ENCODE measurements at regions not wholly inside any gene's neighbourhood (a gene's known extent, or its start where the extent isn't known, plus 50 kb on each side); places are given as distances from the start of the nearest gene placed in this dataset.

DNA sequence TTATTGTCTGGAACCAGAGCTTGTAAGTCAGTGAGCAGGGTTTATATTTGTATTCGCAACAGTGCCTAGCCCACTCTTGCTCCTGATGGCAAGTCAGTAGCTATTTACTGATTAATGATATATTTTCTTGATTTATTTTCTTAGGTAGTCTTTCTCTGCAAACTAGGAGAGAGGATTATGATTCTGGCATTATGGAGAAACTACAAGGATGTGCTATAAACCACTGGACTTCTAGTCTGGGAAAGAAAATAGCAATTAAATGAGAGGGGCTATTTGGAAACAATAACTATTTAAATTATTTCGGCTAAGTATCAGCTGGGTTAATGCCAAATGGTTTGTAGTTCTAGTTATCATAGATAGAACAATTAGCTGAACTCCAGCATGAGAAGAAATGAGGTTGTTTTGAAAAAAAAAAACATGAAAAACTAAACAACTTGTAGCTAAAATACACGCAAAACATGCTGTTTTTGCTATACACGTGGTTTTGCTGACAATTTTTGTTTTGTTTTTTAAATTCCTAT lies 304.9 kb upstream of the TCF21 start:
- H3K27ac ChIP-seq (ENCODE audit: low read depth, low read length): no peak overlapping the region
- H3K4me3 ChIP-seq (ENCODE audit: low read length in 3 of 3): no peak overlapping the region
- no peaks in the 10 kb centered on the region for H3K27me3 ChIP-seq (ENCODE audit: control insufficient read depth in 3 of 3, insufficient read depth in 3 of 3, low read length in 3 of 3)
- no peaks in the 10 kb centered on the region for H3K4me1 ChIP-seq (ENCODE audit: control insufficient read depth in 3 of 3, insufficient read depth in 3 of 3, low read length in 3 of 3)
- H3K9ac ChIP-seq (ENCODE audit: low read depth in 1 of 3, low read length in 3 of 3): no peak overlapping the region
- H3K9me3 ChIP-seq (ENCODE audit: control insufficient read depth in 3 of 3, low read length in 3 of 3): no peaks in the 10 kb centered on the region
- no peaks in the 10 kb centered on the region for H3K36me3 ChIP-seq (ENCODE audit: control insufficient read depth in 3 of 3, insufficient read depth in 3 of 3, low read length in 3 of 3)

DNA sequence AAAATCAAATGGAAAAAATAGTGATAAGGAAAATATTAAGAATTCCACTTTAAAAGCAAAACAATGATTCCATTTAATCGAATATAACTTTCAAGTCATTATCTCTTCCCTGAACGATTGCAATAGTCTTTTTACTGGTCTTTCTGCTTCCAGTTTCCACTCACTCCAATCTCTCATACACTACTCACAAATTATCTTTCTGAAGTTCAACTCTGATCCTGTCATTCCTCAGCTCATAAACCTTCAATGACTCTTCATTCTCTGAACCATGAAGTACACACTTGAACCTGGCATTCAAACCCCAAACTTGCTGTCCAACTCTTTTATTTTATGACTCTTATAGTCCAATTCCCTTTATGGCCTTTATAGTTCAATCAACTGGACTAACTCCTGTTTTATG lies 304.1 kb upstream of the TCF21 start:
- no peak overlapping the region for H3K27ac ChIP-seq (ENCODE audit: low read depth, low read length)
- H3K9ac ChIP-seq (ENCODE audit: low read depth in 1 of 3, low read length in 3 of 3): no peak overlapping the region
- H3K9me3 ChIP-seq (ENCODE audit: control insufficient read depth in 3 of 3, low read length in 3 of 3): no peaks in the 10 kb centered on the region
- no peak overlapping the region for H3K4me3 ChIP-seq (ENCODE audit: low read length in 3 of 3)
- no peaks in the 10 kb centered on the region for H3K4me1 ChIP-seq (ENCODE audit: control insufficient read depth in 3 of 3, insufficient read depth in 3 of 3, low read length in 3 of 3)
- no peaks in the 10 kb centered on the region for H3K27me3 ChIP-seq (ENCODE audit: control insufficient read depth in 3 of 3, insufficient read depth in 3 of 3, low read length in 3 of 3)
- H3K36me3 ChIP-seq (ENCODE audit: control insufficient read depth in 3 of 3, insufficient read depth in 3 of 3, low read length in 3 of 3): no peaks in the 10 kb centered on the region

DNA sequence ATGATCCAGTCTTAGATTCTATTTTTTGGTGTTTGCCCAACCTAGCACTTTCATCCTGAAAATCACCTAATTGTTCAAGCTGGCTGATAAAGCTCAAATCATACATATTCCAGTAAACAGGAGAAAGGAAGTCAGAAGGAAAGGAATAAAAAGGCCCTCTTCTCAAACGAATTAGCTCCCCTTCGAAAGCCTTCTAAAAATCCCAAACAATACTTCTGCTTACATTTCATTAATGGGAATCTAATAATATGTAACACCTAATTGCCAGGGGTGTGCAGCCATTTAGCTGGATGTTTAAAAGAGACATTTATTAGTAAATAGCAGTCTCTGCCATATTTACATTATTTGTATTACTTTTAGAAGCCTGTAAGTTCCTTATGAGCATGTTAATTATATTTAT lies 302.9 kb upstream of the TCF21 start:
- Histone ChIP-seq H3K9me3 (ENCODE audit: control insufficient read depth in 3 of 3, low read length in 3 of 3) (no peaks in the 10 kb centered on the region), H3K36me3 (ENCODE audit: control insufficient read depth in 3 of 3, insufficient read depth in 3 of 3, low read length in 3 of 3) (no peaks in the 10 kb centered on the region), H3K27ac (ENCODE audit: low read depth, low read length) (no peak overlapping the region), H3K4me3 (ENCODE audit: low read length in 3 of 3) (no peak overlapping the region), H3K27me3 (ENCODE audit: control insufficient read depth in 3 of 3, insufficient read depth in 3 of 3, low read length in 3 of 3) (no peaks in the 10 kb centered on the region), H3K9ac (ENCODE audit: low read depth in 1 of 3, low read length in 3 of 3) (no peak overlapping the region), H3K4me1 (ENCODE audit: control insufficient read depth in 3 of 3, insufficient read depth in 3 of 3, low read length in 3 of 3) (no peaks in the 10 kb centered on the region)

DNA sequence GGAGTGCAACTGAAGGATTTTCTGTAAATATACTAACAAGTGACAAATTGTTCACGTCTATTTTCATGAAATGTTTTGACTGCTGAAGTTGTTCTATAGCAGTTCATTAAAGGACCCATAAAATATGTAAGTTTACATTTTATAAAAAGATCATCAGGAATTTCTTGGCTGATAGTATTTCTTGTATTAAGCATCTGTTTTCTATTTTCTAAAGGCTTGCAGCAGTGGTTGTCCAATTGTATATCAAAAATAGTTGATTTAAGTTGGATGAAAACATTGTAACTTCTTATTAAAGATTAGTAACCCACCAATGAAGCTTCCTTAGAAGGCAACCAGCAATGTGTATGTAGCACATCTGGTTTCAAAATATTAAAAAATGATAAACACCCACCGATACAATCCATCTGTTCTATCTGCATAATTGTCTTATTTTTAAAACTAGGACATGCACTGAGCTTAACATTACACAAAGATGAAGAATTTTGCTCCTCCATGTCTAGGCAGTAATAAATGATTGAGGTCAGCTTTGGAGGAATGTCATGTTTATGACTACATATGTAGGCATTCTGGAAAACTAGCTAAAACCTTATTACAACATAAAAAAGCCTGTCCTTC lies 301.3 kb upstream of the TCF21 start:
- Histone ChIP-seq H3K4me3 (ENCODE audit: low read length in 3 of 3) (no peak overlapping the region), H3K9ac (ENCODE audit: low read depth in 1 of 3, low read length in 3 of 3) (no peak overlapping the region), H3K27ac (ENCODE audit: low read depth, low read length) (no peak overlapping the region), H3K4me1 (ENCODE audit: control insufficient read depth in 3 of 3, insufficient read depth in 3 of 3, low read length in 3 of 3) (no peaks in the 10 kb centered on the region), H3K9me3 (ENCODE audit: control insufficient read depth in 3 of 3, low read length in 3 of 3) (no peaks in the 10 kb centered on the region), H3K27me3 (ENCODE audit: control insufficient read depth in 3 of 3, insufficient read depth in 3 of 3, low read length in 3 of 3) (no peaks in the 10 kb centered on the region), H3K36me3 (ENCODE audit: control insufficient read depth in 3 of 3, insufficient read depth in 3 of 3, low read length in 3 of 3) (no peaks in the 10 kb centered on the region)

DNA sequence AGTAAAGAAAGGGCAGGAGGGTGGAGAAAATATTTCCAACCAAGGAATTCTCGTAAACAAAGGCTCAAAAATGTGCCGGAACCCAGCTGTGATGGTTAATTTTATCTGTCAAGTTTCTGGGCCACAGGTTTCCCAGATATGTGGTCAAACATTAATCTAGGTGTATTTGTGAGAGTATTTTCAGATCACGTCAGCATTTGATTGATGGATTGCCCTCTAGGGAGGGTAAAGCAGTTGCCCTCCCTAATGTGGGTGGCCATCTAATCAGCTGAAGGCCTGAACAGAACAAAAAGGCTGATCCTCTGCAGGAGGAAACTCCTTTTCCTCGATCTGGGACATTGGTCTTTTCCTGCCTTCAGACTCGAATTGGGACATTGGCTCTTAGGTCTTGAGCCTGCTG lies 298.7 kb upstream of the TCF21 start:
- Histone ChIP-seq H3K4me3 (ENCODE audit: low read length in 3 of 3) (no peak overlapping the region), H3K9ac (ENCODE audit: low read depth in 1 of 3, low read length in 3 of 3) (no peak overlapping the region), H3K27ac (ENCODE audit: low read depth, low read length) (no peak overlapping the region), H3K27me3 (ENCODE audit: control insufficient read depth in 3 of 3, insufficient read depth in 3 of 3, low read length in 3 of 3) (no peaks in the 10 kb centered on the region), H3K9me3 (ENCODE audit: control insufficient read depth in 3 of 3, low read length in 3 of 3) (no peaks in the 10 kb centered on the region), H3K4me1 (ENCODE audit: control insufficient read depth in 3 of 3, insufficient read depth in 3 of 3, low read length in 3 of 3) (no peaks in the 10 kb centered on the region), H3K36me3 (ENCODE audit: control insufficient read depth in 3 of 3, insufficient read depth in 3 of 3, low read length in 3 of 3) (no peaks in the 10 kb centered on the region)

DNA sequence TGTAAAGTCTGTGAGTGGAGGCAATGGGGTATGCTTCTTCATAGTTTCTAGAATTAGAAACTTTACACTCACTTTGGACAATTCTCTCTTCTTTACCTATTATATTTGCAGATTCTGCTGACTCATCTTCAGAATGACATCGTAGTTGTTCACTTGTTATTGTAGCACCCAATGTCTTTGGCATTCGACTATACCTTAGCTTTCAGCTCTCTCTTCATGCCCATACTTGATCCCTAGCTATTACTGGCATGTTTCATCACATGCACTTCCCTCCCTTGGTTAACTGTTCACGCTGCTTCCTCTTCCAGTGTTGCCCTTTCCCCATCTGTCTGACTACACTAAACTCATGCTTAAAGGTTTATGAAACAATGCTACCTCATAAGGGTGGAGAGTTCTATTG lies 298.1 kb upstream of the TCF21 start:
- H3K4me1 ChIP-seq (ENCODE audit: control insufficient read depth in 3 of 3, insufficient read depth in 3 of 3, low read length in 3 of 3): no peaks in the 10 kb centered on the region
- H3K27ac ChIP-seq (ENCODE audit: low read depth, low read length): no peak overlapping the region
- no peaks in the 10 kb centered on the region for H3K36me3 ChIP-seq (ENCODE audit: control insufficient read depth in 3 of 3, insufficient read depth in 3 of 3, low read length in 3 of 3)
- H3K4me3 ChIP-seq (ENCODE audit: low read length in 3 of 3): no peak overlapping the region
- no peak overlapping the region for H3K9ac ChIP-seq (ENCODE audit: low read depth in 1 of 3, low read length in 3 of 3)
- H3K9me3 ChIP-seq (ENCODE audit: control insufficient read depth in 3 of 3, low read length in 3 of 3): no peaks in the 10 kb centered on the region
- H3K27me3 ChIP-seq (ENCODE audit: control insufficient read depth in 3 of 3, insufficient read depth in 3 of 3, low read length in 3 of 3): no peaks in the 10 kb centered on the region

DNA sequence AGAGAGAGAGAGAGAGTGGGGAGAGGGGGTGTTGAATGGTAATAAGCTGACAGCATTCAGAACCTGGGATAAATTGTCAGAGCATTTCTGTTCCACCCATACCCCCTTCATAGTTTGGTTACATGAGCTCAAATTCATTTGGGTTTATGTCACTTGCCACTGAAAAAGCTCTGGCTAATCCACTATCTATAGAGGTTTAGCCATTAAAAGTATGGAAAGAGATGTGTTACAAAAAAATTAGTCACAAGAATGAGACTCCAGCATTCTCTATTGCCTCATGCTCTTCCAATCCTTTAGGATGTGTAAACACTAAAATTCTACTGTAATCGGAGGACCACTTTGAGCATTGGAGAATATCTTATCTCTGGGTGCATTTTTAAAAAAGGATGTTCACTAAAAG lies 297.6 kb upstream of the TCF21 start:
- Histone ChIP-seq H3K27me3 (ENCODE audit: control insufficient read depth in 3 of 3, insufficient read depth in 3 of 3, low read length in 3 of 3) (no peaks in the 10 kb centered on the region), H3K36me3 (ENCODE audit: control insufficient read depth in 3 of 3, insufficient read depth in 3 of 3, low read length in 3 of 3) (no peaks in the 10 kb centered on the region), H3K9me3 (ENCODE audit: control insufficient read depth in 3 of 3, low read length in 3 of 3) (no peaks in the 10 kb centered on the region), H3K4me3 (ENCODE audit: low read length in 3 of 3) (no peak overlapping the region), H3K27ac (ENCODE audit: low read depth, low read length) (no peak overlapping the region), H3K4me1 (ENCODE audit: control insufficient read depth in 3 of 3, insufficient read depth in 3 of 3, low read length in 3 of 3) (no peaks in the 10 kb centered on the region), H3K9ac (ENCODE audit: low read depth in 1 of 3, low read length in 3 of 3) (no peak overlapping the region)

DNA sequence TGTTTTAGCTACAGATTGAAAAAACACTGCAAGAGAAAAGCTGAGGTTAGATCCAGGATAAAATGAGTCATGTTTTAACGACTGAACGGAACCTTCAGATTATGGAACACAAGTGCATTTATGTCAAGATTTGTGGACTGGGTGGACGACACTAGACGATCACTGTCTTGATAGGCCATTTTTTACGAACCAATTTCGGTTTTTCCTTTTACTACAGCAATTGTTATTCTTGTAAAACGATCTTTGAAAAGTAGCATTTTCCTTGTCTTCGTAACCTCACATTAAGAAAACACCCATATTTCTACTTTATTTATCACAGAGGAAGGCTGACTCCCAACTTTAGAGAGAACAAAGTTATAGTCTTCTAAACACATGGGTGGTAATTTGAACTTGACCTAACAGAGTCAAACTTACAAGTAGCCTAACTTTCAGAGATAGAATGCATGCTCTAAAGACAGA lies 294.2 kb upstream of the TCF21 start:
- Histone ChIP-seq H3K9me3 (ENCODE audit: control insufficient read depth in 3 of 3, low read length in 3 of 3) (no peaks in the 10 kb centered on the region), H3K4me1 (ENCODE audit: control insufficient read depth in 3 of 3, insufficient read depth in 3 of 3, low read length in 3 of 3) (no peaks in the 10 kb centered on the region), H3K4me3 (ENCODE audit: low read length in 3 of 3) (no peak overlapping the region), H3K36me3 (ENCODE audit: control insufficient read depth in 3 of 3, insufficient read depth in 3 of 3, low read length in 3 of 3) (no peaks in the 10 kb centered on the region), H3K27me3 (ENCODE audit: control insufficient read depth in 3 of 3, insufficient read depth in 3 of 3, low read length in 3 of 3) (no peaks in the 10 kb centered on the region), H3K9ac (ENCODE audit: low read depth in 1 of 3, low read length in 3 of 3) (no peak overlapping the region), H3K27ac (ENCODE audit: low read depth, low read length) (no peak overlapping the region)

DNA sequence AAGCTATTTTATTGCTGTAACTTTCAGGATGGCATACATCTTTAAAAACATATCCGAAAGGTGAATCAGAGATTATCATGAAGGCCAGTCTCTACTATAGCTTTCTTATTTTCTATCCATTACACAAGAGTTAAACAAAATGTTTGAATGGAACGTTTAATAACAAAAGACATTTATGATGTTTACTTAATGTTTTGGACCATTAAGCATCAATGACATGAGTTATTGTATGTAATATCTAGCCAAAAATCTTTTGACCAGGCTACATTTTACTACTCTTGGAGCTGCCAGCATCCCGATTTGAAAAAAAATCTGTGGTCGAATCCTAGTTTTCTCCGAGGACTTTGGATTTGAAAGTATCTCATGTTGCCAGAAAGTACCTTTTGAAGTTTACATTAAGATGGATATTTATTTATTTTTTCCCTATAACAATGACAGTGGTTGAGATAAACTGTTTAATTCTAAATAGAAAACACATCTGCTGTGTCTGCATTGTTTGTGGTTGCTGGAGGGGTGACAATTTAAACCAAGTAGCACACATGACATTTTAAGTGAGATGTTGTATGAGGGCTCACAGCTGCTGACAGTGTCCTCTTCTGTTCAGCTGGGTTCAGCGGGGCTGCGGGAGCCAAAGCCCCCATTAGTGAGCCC lies 293.7 kb upstream of the TCF21 start:
- Histone ChIP-seq H3K27ac (ENCODE audit: low read depth, low read length) (no peak overlapping the region), H3K9ac (ENCODE audit: low read depth in 1 of 3, low read length in 3 of 3) (no peak overlapping the region), H3K27me3 (ENCODE audit: control insufficient read depth in 3 of 3, insufficient read depth in 3 of 3, low read length in 3 of 3) (no peaks in the 10 kb centered on the region), H3K9me3 (ENCODE audit: control insufficient read depth in 3 of 3, low read length in 3 of 3) (no peaks in the 10 kb centered on the region), H3K4me1 (ENCODE audit: control insufficient read depth in 3 of 3, insufficient read depth in 3 of 3, low read length in 3 of 3) (no peaks in the 10 kb centered on the region), H3K4me3 (ENCODE audit: low read length in 3 of 3) (no peak overlapping the region), H3K36me3 (ENCODE audit: control insufficient read depth in 3 of 3, insufficient read depth in 3 of 3, low read length in 3 of 3) (no peaks in the 10 kb centered on the region)

DNA sequence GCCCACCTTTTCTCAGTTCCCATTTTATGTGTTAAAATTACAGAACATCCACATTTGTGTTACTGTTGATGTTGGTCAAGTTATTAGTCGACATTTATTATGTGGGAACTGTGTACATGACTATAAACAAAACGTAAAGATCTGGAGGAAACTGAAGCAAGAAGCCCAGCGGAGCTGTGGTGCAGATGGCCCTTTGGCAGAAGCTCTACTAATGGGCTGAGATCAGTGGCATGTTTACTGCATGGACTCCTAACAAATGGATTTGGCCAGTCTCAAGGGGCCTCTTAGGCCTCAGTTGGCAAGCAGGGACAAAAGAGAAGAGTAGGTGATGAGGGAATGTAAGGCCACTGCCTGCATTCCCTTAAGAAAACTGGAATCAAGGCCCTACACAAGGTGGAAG lies 282.1 kb upstream of the TCF21 start:
- Histone ChIP-seq H3K27me3 (ENCODE audit: control insufficient read depth in 3 of 3, insufficient read depth in 3 of 3, low read length in 3 of 3) (no peaks in the 10 kb centered on the region), H3K27ac (ENCODE audit: low read depth, low read length) (no peak overlapping the region), H3K36me3 (ENCODE audit: control insufficient read depth in 3 of 3, insufficient read depth in 3 of 3, low read length in 3 of 3) (no peaks in the 10 kb centered on the region), H3K9me3 (ENCODE audit: control insufficient read depth in 3 of 3, low read length in 3 of 3) (no peaks in the 10 kb centered on the region), H3K9ac (ENCODE audit: low read depth in 1 of 3, low read length in 3 of 3) (no peak overlapping the region), H3K4me3 (ENCODE audit: low read length in 3 of 3) (no peak overlapping the region), H3K4me1 (ENCODE audit: control insufficient read depth in 3 of 3, insufficient read depth in 3 of 3, low read length in 3 of 3) (no peaks in the 10 kb centered on the region)

Measured in skeletal muscle tissue (tissue), 3 donors.